B cell (primary cell): ENCODE measurements at regions not wholly inside any gene's neighbourhood (a gene's known extent, or its start where the extent isn't known, plus 50 kb on each side); places are given as distances from the start of the nearest gene placed in this dataset.

Experiments used
- ATAC-seq: fragments of 200-7000 bp; cut with Tn5 transposase; one replicate; pipeline ENCODE4 v1.10.0; 2021; ENCODE audit warnings: low read depth, mild to moderate bottlenecking, moderate number of reproducible peaks, moderate library complexity
- CTCF ChIA-PET: fragments of 350-600 bp; sonication (Branson Sonifier 250); formaldehyde crosslinking; loops from one replicate; lab custom pipeline; 2021; ENCODE audit warnings: antibody characterized with exemption, inconsistent platforms; lab: Charles Lee
- POLR2A ChIA-PET: fragments of 350-600 bp; sonication (Branson Sonifier 250); formaldehyde crosslinking; loops from one replicate; lab custom pipeline; 2021; ENCODE audit warnings: antibody characterized with exemption; lab: Charles Lee
- DNase-seq: peaks from one replicate; pipeline ENCODE4 v3.0.0; 2013
- H2AFZ ChIP-seq: 2 replicates; pipeline ENCODE4 v1.6.1; 2012; ENCODE audit warnings: mild to moderate bottlenecking, low read depth, low read length; ENCODE audit not compliant: insufficient read depth, poor library complexity, severe bottlenecking
- H3K27ac ChIP-seq, 2 donors: 1 replicate in 1 of 2; 2 replicates in 1 of 2; pipeline ENCODE4 v1.5.1; 2012 to 2013; ENCODE audit warnings: low read length in 2 of 2, mild to moderate bottlenecking in 2 of 2, moderate library complexity in 1 of 2
- H3K27me3 ChIP-seq, 4 experiments: fragments of 200-600 bp in 1 of 4; sonication (generic) in 1 of 4; replicated peaks in 1 of 4; 1 replicate in 2 of 4; 2 replicates in 2 of 4; pipeline versions ENCODE4 v1.6.1 to v1.7.0; 2013 to 2016; ENCODE audit warnings: low read length in 3 of 4, mild to moderate bottlenecking in 2 of 4, mixed read lengths in 1 of 4, moderate library complexity in 1 of 4; ENCODE audit not compliant: insufficient read depth in 4 of 4, control insufficient read depth in 3 of 4; ENCODE audit errors: control extremely low read depth in 1 of 4
- H3K36me3 ChIP-seq, 2 experiments: replicated peaks in 1 of 2; 1 replicate in 1 of 2; 2 replicates in 1 of 2; pipeline versions ENCODE4 v1.6.1 to v1.7.1; 2013; ENCODE audit warnings: low read length in 1 of 2; ENCODE audit not compliant: insufficient read depth in 2 of 2, control insufficient read depth in 1 of 2; ENCODE audit errors: control extremely low read depth in 1 of 2, extremely low read depth in 1 of 2
- H3K4me1 ChIP-seq, 2 donors: fragments of 200-600 bp in 1 of 2; sonication (generic) in 1 of 2; 1 replicate in 1 of 2; 2 replicates in 1 of 2; pipeline versions ENCODE4 v1.5.1 to v1.6.1; 2013 to 2017; ENCODE audit warnings: low read length in 2 of 2; ENCODE audit not compliant: control insufficient read depth in 2 of 2, insufficient read depth in 2 of 2
- H3K4me2 ChIP-seq: replicated peaks from 2 replicates; pipeline ENCODE3; 2012; ENCODE audit warnings: mild to moderate bottlenecking, low read depth, low read length; ENCODE audit not compliant: poor library complexity, severe bottlenecking
- H3K4me3 ChIP-seq, 5 experiments: fragments of 200-600 bp in 1 of 5; sonication (generic) in 1 of 5; 1 replicate in 3 of 5; 2 replicates in 2 of 5; pipeline versions ENCODE4 v1.5.1 to v1.7.0; 2011 to 2016; ENCODE audit warnings: low read length in 4 of 5, mild to moderate bottlenecking in 4 of 5, low read depth in 2 of 5, control low read depth in 1 of 5, moderate library complexity in 1 of 5; ENCODE audit not compliant: insufficient read depth in 1 of 5; ENCODE audit errors: control extremely low read depth in 1 of 5, extremely low read depth in 1 of 5
- H3K79me2 ChIP-seq: fragments of 200-600 bp; sonication (generic); one replicate; pipeline ENCODE4 v1.6.0; 2016; ENCODE audit warnings: low read length; ENCODE audit not compliant: control insufficient read depth, insufficient read depth
- H3K9ac ChIP-seq: fragments of 200-600 bp; sonication (generic); 2 replicates; pipeline ENCODE4 v1.6.1; 2017; ENCODE audit warnings: mild to moderate bottlenecking, low read length, moderate library complexity
- H3K9me3 ChIP-seq, 3 donors: one replicate each; pipeline versions ENCODE4 v1.6.1 to v1.7.1; 2013; ENCODE audit warnings: low read length in 2 of 3; ENCODE audit not compliant: control insufficient read depth in 2 of 3, insufficient read depth in 1 of 3; ENCODE audit errors: control extremely low read depth in 1 of 3
- H4K20me1 ChIP-seq: 2 replicates; pipeline ENCODE4 v1.6.0; 2012; ENCODE audit warnings: mild to moderate bottlenecking, low read length; ENCODE audit not compliant: insufficient read depth, control insufficient read depth, poor library complexity, severe bottlenecking
- H3K27ac Mint-ChIP-seq: one replicate; pipeline ENCODE4 v1.8.0; 2021; ENCODE audit warnings: mixed read lengths
- H3K27me3 Mint-ChIP-seq: one replicate; pipeline ENCODE4 v1.8.0; 2021; ENCODE audit warnings: mixed read lengths
- H3K4me1 Mint-ChIP-seq: one replicate; pipeline ENCODE4 v1.8.0; 2021; ENCODE audit warnings: mixed read lengths
- H3K4me3 Mint-ChIP-seq: one replicate; pipeline ENCODE4 v1.8.0; 2021; ENCODE audit warnings: mixed read lengths
- H3K9me3 Mint-ChIP-seq: one replicate; pipeline ENCODE4 v1.8.0; 2022; ENCODE audit warnings: mixed read lengths; ENCODE audit not compliant: insufficient read depth
- CTCF ChIP-seq: fragments of 200-600 bp; IDR thresholded peaks from one replicate; pipeline ENCODE4 v1.8.0; 2022; ENCODE audit warnings: antibody characterized with exemption, mild to moderate bottlenecking
- EZH2 ChIP-seq: IDR thresholded peaks from 2 replicates; pipeline ENCODE4 v1.6.1; 2012; ENCODE audit warnings: borderline replicate concordance, low read depth, mild to moderate bottlenecking, moderate library complexity, low read length; ENCODE audit not compliant: insufficient read depth, poor library complexity, severe bottlenecking
- WGBS: methylation state at CpG from one replicate; pipeline ENCODE4 v1.1.5; 2013; ENCODE audit warnings: missing lambda C conversion rate; ENCODE audit not compliant: insufficient coverage; 5-methylcytosine and 5-hydroxymethylcytosine counted together
- intact Hi-C: fragments of 100-400 bp; cut with micrococcal nuclease; formaldehyde crosslinking; loops from one replicate; pipeline ENCODE4 v1.10.0; 2022

- ChIA-PET CTCF (no interaction called here), POLR2A (no interaction called here)
- TF ChIP-seq CTCF, result no peak
- TF ChIP-seq EZH2, result no peak
- intact Hi-C loops, result no loop called here
- H3K4me2 ChIP-seq, result no peak overlapping the region
- Mint-ChIP-seq H3K27ac (no peak overlapping the region), H3K27me3 (peaks cover 21% of the 10 kb centered on the region), H3K4me1 (no peaks in the 10 kb centered on the region), H3K4me3 (no peak overlapping the region), H3K9me3 (peaks cover 3% of the 10 kb centered on the region)
- no peak for DNase-seq
- no peaks in the 10 kb centered on the region for H3K4me1 ChIP-seq
- 38% methylated on average over 1 of the region's 2 CpGs for WGBS
- no peak overlapping the region for H3K27ac ChIP-seq
- H3K36me3 ChIP-seq, result no peaks in the 10 kb centered on the region
- ATAC-seq, result no peak
- no peaks in the 10 kb centered on the region for H4K20me1 ChIP-seq
- H3K27me3 ChIP-seq, result peaks cover 0 to 3% (median 0%) of the 10 kb centered on the region in 4 experiments
- H3K9me3 ChIP-seq, result peaks cover 0 to 4% (median 0%) of the 10 kb centered on the region in 3 donors
- no peak overlapping the region for H2AFZ ChIP-seq
- no peak overlapping the region for H3K4me3 ChIP-seq
- H3K9ac ChIP-seq, result no peak overlapping the region
- H3K79me2 ChIP-seq, result no peaks in the 10 kb centered on the region
Measured at GRCh38 chr10:31617757-31618156, 298.7 kb downstream of the ZEB1 start.

- Mint-ChIP-seq H3K27me3 (peaks cover 21% of the 10 kb centered on the region), H3K4me1 (no peaks in the 10 kb centered on the region), H3K4me3 (no peak overlapping the region), H3K9me3 (peaks cover 3% of the 10 kb centered on the region), H3K27ac (no peak overlapping the region)
- ATAC-seq (no peak), DNase-seq (no peak)
- Histone ChIP-seq H2AFZ (no peak overlapping the region), H3K27me3 (peaks cover 0 to 3% (median 0%) of the 10 kb centered on the region in 4 experiments), H3K9me3 (no peaks in the 10 kb centered on the region), H3K4me3 (no peak overlapping the region), H3K79me2 (no peaks in the 10 kb centered on the region), H3K36me3 (no peaks in the 10 kb centered on the region), H4K20me1 (no peaks in the 10 kb centered on the region), H3K27ac (no peak overlapping the region), H3K9ac (no peak overlapping the region), H3K4me2 (no peak overlapping the region), H3K4me1 (no peaks in the 10 kb centered on the region)
- 84% methylated on average over 2 of the region's 2 CpGs for WGBS
- intact Hi-C loops, result no loop called here
- ChIA-PET POLR2A (no interaction called here), CTCF (no interaction called here)
- TF ChIP-seq CTCF, result no peak
- no peak for TF ChIP-seq EZH2
Measured at GRCh38 chr10:31617133-31617532, 298.1 kb downstream of the ZEB1 start.
